DOHH2 (cell line): ENCODE measurements at regions not wholly inside any gene's neighbourhood (a gene's known extent, or its start where the extent isn't known, plus 50 kb on each side); places are given as distances from the start of the nearest gene placed in this dataset.
"Not testable (repeated sequence)": the region's sequence is repeated elsewhere in the genome, so short reads cannot be mapped to it uniquely, and the experiment has no call there.

Source experiments
- H3F3A ChIP-seq: fragments of 200-600 bp; sonication (generic), shearing (Covaris generic); 2 replicates; pipeline ENCODE4 v1.6.0; 2016; ENCODE audit warnings: antibody characterized with exemption, mild to moderate bottlenecking; ENCODE audit not compliant: control insufficient read depth, insufficient read depth
- H3K27ac ChIP-seq: fragments of 200-600 bp; sonication (generic); 2 replicates; pipeline ENCODE4 v1.5.1; 2014; ENCODE audit warnings: low read depth, mild to moderate bottlenecking, low read length, moderate library complexity
- H3K27me3 ChIP-seq: fragments of 200-600 bp; sonication (generic); 2 replicates; pipeline ENCODE4 v1.6.1; 2014; ENCODE audit warnings: mild to moderate bottlenecking, low read length, mixed read lengths; ENCODE audit not compliant: control insufficient read depth
- H3K36me3 ChIP-seq: fragments of 200-600 bp; sonication (generic); 2 replicates; pipeline ENCODE4 v1.6.1; 2014; ENCODE audit warnings: mild to moderate bottlenecking, low read length, moderate library complexity, mixed read lengths; ENCODE audit not compliant: control insufficient read depth
- H3K4me1 ChIP-seq: fragments of 200-600 bp; sonication (generic); 2 replicates; pipeline ENCODE4 v1.6.1; 2014; ENCODE audit warnings: mild to moderate bottlenecking, low read length, mixed read lengths; ENCODE audit not compliant: control insufficient read depth
- H3K4me2 ChIP-seq: fragments of 200-600 bp; sonication (generic); 2 replicates; pipeline ENCODE4 v1.6.0; 2014; ENCODE audit warnings: mild to moderate bottlenecking, low read length, moderate library complexity
- H3K4me3 ChIP-seq: fragments of 200-600 bp; sonication (generic); 2 replicates; pipeline ENCODE4 v1.5.1; 2014; ENCODE audit warnings: mild to moderate bottlenecking, low read length, mixed read lengths
- H3K79me2 ChIP-seq: fragments of 200-600 bp; sonication (generic); 2 replicates; pipeline ENCODE4 v1.6.1; 2014; ENCODE audit warnings: mild to moderate bottlenecking, low read length, mixed read lengths; ENCODE audit not compliant: control insufficient read depth
- H3K9me2 ChIP-seq: fragments of 200-600 bp; sonication (generic); replicated peaks from 2 replicates; pipeline ENCODE4 v1.6.1; 2014; ENCODE audit warnings: mild to moderate bottlenecking, low read length, mixed read lengths; ENCODE audit not compliant: control insufficient read depth
- H3K9me3 ChIP-seq: fragments of 200-600 bp; sonication (generic); 2 replicates; pipeline ENCODE4 v1.6.1; 2014; ENCODE audit warnings: antibody characterized with exemption, low read length, mixed read lengths; ENCODE audit not compliant: control insufficient read depth, insufficient read depth
- H4K20me1 ChIP-seq: fragments of 200-600 bp; sonication (generic); 2 replicates; pipeline ENCODE4 v1.6.0; 2014; ENCODE audit warnings: low read depth, mild to moderate bottlenecking, antibody characterized with exemption, low read length, moderate library complexity; ENCODE audit not compliant: control insufficient read depth, insufficient read depth

DNA sequence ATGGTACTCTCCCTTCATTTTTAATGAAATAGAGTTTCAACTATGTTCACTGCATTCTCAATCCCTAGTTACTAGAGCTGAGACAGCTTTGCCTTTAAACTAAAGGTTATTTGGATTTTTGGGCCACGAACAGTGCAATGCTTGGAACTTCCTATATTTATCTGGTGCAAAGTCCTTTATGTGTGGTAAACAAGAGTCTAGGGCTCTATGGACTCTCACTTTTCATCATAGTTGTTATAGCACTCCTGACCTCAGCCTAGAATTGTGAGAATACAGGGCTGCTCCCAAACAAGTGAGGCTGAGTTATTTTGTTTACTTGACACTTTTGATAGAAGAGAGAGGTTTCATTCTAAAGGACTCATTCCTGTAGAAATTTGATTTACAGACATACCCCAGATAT, 144.9 kb upstream of the POMZP3 start:
- H3K9me2 ChIP-seq, H3K27me3 ChIP-seq, H3K79me2 ChIP-seq, H3K4me1 ChIP-seq, H3F3A ChIP-seq, H3K4me3 ChIP-seq, H3K4me2 ChIP-seq, H4K20me1 ChIP-seq, H3K27ac ChIP-seq, H3K36me3 ChIP-seq, H3K9me3 ChIP-seq: not testable (repeated sequence)

DNA sequence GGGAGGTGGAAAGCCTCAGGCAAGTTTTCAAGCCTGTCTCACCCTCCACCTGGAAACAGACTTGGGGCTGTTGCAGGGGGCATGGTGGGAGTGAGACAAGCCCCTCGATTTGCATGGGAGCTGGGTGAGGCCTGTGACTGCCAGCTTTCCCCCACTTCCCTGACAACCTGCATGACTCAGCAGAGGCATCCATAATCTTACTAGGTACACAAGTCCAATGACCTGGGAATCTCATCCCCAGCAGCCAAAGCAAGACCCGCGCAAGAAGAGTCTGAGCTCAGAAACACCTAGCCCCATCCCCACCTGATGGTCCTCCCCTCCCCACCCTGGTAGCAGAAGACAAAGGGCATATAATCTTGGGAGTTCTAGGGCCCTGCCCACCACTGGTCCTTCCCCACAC, 136.9 kb upstream of the POMZP3 start:
- H3K79me2 ChIP-seq, H3K27me3 ChIP-seq, H3K36me3 ChIP-seq, H3F3A ChIP-seq, H3K4me1 ChIP-seq, H3K9me3 ChIP-seq, H4K20me1 ChIP-seq, H3K4me2 ChIP-seq, H3K27ac ChIP-seq, H3K4me3 ChIP-seq, H3K9me2 ChIP-seq: not testable (repeated sequence)

DNA sequence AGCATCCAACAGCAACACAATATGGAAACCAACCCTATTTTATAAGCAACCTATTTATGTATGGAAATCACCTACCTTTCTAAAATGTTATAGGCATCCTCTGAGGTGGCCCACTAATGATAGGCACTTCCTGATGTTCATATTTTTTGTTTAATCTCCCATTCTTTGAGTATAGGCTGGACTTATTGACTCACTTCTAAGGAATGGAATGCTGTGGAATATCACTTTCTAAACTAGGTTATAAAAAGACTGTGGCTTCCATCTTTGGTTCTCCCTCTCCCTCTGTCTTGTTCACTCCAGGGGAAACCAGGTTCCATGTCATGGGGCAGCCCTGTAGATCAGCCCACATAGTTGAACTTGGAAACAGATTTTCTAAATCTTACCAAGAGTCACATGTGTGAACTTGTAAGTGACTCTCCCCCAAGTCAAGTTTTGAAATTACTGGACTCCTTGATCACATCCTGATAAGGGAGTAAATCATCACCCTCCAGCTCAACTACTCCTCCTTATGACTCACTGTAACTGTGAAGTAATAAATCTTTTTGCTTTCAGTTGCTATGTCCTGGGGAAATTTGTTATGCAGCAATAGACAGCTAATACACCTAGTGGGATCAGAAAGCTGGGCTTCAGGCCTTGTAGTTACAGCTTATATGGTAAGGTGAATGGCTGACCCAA, 133.6 kb upstream of the POMZP3 start:
- H3K4me3 ChIP-seq, H3K4me1 ChIP-seq, H3K27ac ChIP-seq, H3K9me2 ChIP-seq, H3K9me3 ChIP-seq, H3K79me2 ChIP-seq, H3K27me3 ChIP-seq, H3K36me3 ChIP-seq, H4K20me1 ChIP-seq, H3F3A ChIP-seq, H3K4me2 ChIP-seq: not testable (repeated sequence)

DNA sequence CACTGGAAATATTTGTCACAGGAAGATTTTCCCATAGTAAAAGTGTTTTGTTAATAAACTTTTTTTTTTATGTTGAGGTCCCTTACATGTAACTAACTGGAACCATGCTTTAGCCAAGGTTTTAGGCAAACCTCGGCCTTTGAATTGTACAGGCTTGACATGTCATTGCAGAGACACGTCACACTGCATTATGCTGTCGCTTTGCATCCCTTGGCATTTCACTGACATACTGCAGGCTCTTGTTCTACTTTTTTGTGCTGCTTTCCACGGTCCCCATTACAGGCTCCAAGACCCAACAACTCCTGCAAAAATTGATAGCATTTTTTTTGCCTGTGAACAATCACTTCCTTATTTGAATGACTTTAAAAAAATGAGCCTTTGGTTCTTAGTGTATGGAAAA, 112.5 kb upstream of the POMZP3 start:
- H3K27me3 ChIP-seq = not testable (repeated sequence)

GRCh38 chr7:76736724-76737123, 109.6 kb upstream of the POMZP3 start:
- not testable (repeated sequence) for H3K27ac ChIP-seq, H3K79me2 ChIP-seq, H3K4me2 ChIP-seq, H4K20me1 ChIP-seq, H3F3A ChIP-seq, H3K36me3 ChIP-seq, H3K4me1 ChIP-seq, H3K9me3 ChIP-seq, H3K9me2 ChIP-seq, H3K27me3 ChIP-seq, H3K4me3 ChIP-seq

More for the DNA sequence above, 112.5 kb upstream of the POMZP3 start:
- H3K4me1 ChIP-seq, H3K36me3 ChIP-seq, H3K9me2 ChIP-seq, H4K20me1 ChIP-seq, H3K9me3 ChIP-seq, H3K79me2 ChIP-seq, H3K4me3 ChIP-seq, H3F3A ChIP-seq, H3K4me2 ChIP-seq, H3K27ac ChIP-seq: not testable (repeated sequence)

GRCh38 chr7:76736091-76736490, 109.0 kb upstream of the POMZP3 start:
- not testable (repeated sequence) for H3F3A ChIP-seq, H3K9me2 ChIP-seq, H3K9me3 ChIP-seq

GRCh38 chr7:76735668-76736067, 108.6 kb upstream of the POMZP3 start:
- H3K79me2 ChIP-seq, H3K36me3 ChIP-seq, H3K27ac ChIP-seq: not testable (repeated sequence)

More at GRCh38 chr7:76736091-76736490, 109.0 kb upstream of the POMZP3 start:
- H4K20me1 ChIP-seq, H3K27me3 ChIP-seq, H3K36me3 ChIP-seq, H3K4me3 ChIP-seq, H3K4me1 ChIP-seq, H3K4me2 ChIP-seq, H3K79me2 ChIP-seq, H3K27ac ChIP-seq: not testable (repeated sequence)

GRCh38 chr7:76728571-76728974, 101.5 kb upstream of the POMZP3 start:
- not testable (repeated sequence) for H3K4me2 ChIP-seq, H3K4me3 ChIP-seq, H3K9me2 ChIP-seq

More at GRCh38 chr7:76735668-76736067, 108.6 kb upstream of the POMZP3 start:
- not testable (repeated sequence) for H3F3A ChIP-seq, H3K4me2 ChIP-seq, H3K4me3 ChIP-seq, H4K20me1 ChIP-seq, H3K4me1 ChIP-seq, H3K27me3 ChIP-seq, H3K9me3 ChIP-seq, H3K9me2 ChIP-seq

More at GRCh38 chr7:76728571-76728974, 101.5 kb upstream of the POMZP3 start:
- not testable (repeated sequence) for H3F3A ChIP-seq, H3K9me3 ChIP-seq, H4K20me1 ChIP-seq, H3K4me1 ChIP-seq, H3K27me3 ChIP-seq, H3K36me3 ChIP-seq, H3K79me2 ChIP-seq, H3K27ac ChIP-seq
